Heart left ventricle (tissue), 16 donors: ENCODE measurements at regions not wholly inside any gene's neighbourhood (a gene's known extent, or its start where the extent isn't known, plus 50 kb on each side); places are given as distances from the start of the nearest gene placed in this dataset.

ENCODE experiments used
- ATAC-seq, 4 donors: fragments of 200-7000 bp; cut with Tn5 transposase; one replicate each; pipeline ENCODE4 v1.9.1; 2020 to 2022; ENCODE audit warnings: moderate library complexity in 4 of 4, mild to moderate bottlenecking in 3 of 4, moderate number of reproducible peaks in 1 of 4
- DNase-seq, 5 donors: peaks; one replicate each; pipeline ENCODE4 v3.0.0-alpha.2; 2020
- H3K27ac ChIP-seq, 12 donors: fragments of 200-600 bp; sonication (generic) in 4 of 12; one replicate each; pipeline versions ENCODE4 v1.5.0 to v1.8.0; 2016 to 2022; ENCODE audit warnings: mild to moderate bottlenecking in 2 of 12
- H3K27me3 ChIP-seq, 9 donors: fragments of 200-600 bp; sonication (generic) in 2 of 9; one replicate each; pipeline versions ENCODE4 v1.5.1 to v1.8.0; 2016 to 2022; ENCODE audit warnings: mild to moderate bottlenecking in 3 of 9
- H3K36me3 ChIP-seq, 9 donors: fragments of 200-600 bp; sonication (generic) in 2 of 9; one replicate each; pipeline versions ENCODE4 v1.5.0 to v1.8.0; 2018 to 2022; ENCODE audit warnings: mild to moderate bottlenecking in 2 of 9
- H3K4me1 ChIP-seq, 12 donors: fragments of 200-600 bp; sonication (generic) in 4 of 12; one replicate each; pipeline versions ENCODE4 v1.5.0 to v1.8.0; 2016 to 2022; ENCODE audit warnings: mild to moderate bottlenecking in 3 of 12
- H3K4me3 ChIP-seq, 12 donors: fragments of 200-600 bp; sonication (generic) in 4 of 12; one replicate each; pipeline versions ENCODE4 v1.5.0 to v1.8.0; 2017 to 2022; ENCODE audit warnings: mild to moderate bottlenecking in 9 of 12, moderate library complexity in 4 of 12
- H3K9me3 ChIP-seq, 12 donors: fragments of 200-600 bp; sonication (generic) in 4 of 12; one replicate each; pipeline versions ENCODE4 v1.5.0 to v1.8.0; 2016 to 2022; ENCODE audit warnings: mild to moderate bottlenecking in 1 of 12
- POLR2A ChIP-seq, 2 donors: fragments of 450-650 bp; IDR thresholded peaks; one replicate each; pipeline ENCODE4 v1.6.1; 2017; ENCODE audit warnings: antibody characterized with exemption in 2 of 2, mild to moderate bottlenecking in 2 of 2, moderate library complexity in 2 of 2
- WGBS, 4 donors: extraction: QIAGEN DNeasy Blood & Tissue Kit in 2 of 4; methylation state at CpG; one replicate each; pipeline versions ENCODE4 v1.1.5 to v1.1.7; 2013 to 2018; 5-methylcytosine and 5-hydroxymethylcytosine counted together
- intact Hi-C, 10 donors: fragments of 100-400 bp; cut with DNase I; formaldehyde crosslinking; loops; one replicate each; pipeline versions ENCODE4 v1.11.1 to v1.14.2; 2022
- TF ChIP-seq, protein P1 (sequence below), 12 donors: fragments of 200-600 bp; sonication (generic) in 4 of 12; IDR thresholded peaks; one replicate each; pipeline versions ENCODE4 v1.5.0 to v1.8.0; 2018 to 2022; ENCODE audit warnings: antibody characterized with exemption in 12 of 12, mild to moderate bottlenecking in 5 of 12
- donor health status: ischemic (EF 13 %, LVEDD 7.1; RV severe dilation, severe dysfunction).
- donor health status: healthy with polysubstance abuse.
- donor health status: DM: no; HTN: yes; CAD: no.
- donor health status: DM: no; HTN: no; CAD: no.
- donor health status: ischemic (EF 25% LVEDD 6.9; RV normal size, moderate dysfunction).
- donor health status: ischemic (EF 25% LVEDD 5.7; RV mildly dilated, moderate dysfunction).
- donor health status: healthy.
- donor health status: DM: yes; HTN: yes; CAD: no.
- donor health status: ischemic (EF 35%, LVEDD 5.7; RV mildly dilated, moderate dysfunction).
- donor health status: nonischemic (EF 11% LVEDD 7.7; RV severe dilation, severe dysfunction).
- donor health status: DM: yes; HTN: yes; CAD: no.
- donor health status: PGD.
- donor health status: ischemic (EF 29% LVEDD 5.4; RV normal size, mild dysfunction).
- donor health status: nonischemic (EF 23%, LVEDD 6.1; RV moderate dilation, normal function).

DNA sequence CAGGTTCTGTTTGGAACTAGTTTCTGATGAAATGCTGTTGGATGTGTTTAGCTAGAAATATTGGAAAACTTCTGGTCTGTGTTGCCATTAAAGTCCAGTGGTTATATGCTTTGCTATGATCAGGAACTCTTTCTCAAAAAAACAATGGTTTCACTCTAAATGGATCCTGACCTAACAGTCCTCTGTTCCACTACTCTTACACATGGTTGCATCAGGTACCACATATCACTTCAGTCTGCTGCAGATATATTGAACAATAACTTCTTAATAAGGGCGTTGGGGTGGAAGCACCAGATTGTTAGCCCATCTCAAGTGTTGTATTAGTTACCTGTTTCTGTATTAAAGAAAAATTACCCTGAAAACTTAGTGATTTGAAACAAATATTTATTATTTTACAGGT lies 676.6 kb upstream of the GCFC2 start:
- Histone ChIP-seq H3K4me1 (peaks cover 0 to 11% (median 0%) of the 10 kb centered on the region in 12 donors), H3K27ac (no peak overlapping the region), H3K27me3 (no peaks in the 10 kb centered on the region), H3K9me3 (no peaks in the 10 kb centered on the region), H3K36me3 (no peaks in the 10 kb centered on the region), H3K4me3 (no peak overlapping the region)
- no peak for TF ChIP-seq POLR2A (IDR thresholded peaks at IDR 0.05)
- TF ChIP-seq, protein P1, sequence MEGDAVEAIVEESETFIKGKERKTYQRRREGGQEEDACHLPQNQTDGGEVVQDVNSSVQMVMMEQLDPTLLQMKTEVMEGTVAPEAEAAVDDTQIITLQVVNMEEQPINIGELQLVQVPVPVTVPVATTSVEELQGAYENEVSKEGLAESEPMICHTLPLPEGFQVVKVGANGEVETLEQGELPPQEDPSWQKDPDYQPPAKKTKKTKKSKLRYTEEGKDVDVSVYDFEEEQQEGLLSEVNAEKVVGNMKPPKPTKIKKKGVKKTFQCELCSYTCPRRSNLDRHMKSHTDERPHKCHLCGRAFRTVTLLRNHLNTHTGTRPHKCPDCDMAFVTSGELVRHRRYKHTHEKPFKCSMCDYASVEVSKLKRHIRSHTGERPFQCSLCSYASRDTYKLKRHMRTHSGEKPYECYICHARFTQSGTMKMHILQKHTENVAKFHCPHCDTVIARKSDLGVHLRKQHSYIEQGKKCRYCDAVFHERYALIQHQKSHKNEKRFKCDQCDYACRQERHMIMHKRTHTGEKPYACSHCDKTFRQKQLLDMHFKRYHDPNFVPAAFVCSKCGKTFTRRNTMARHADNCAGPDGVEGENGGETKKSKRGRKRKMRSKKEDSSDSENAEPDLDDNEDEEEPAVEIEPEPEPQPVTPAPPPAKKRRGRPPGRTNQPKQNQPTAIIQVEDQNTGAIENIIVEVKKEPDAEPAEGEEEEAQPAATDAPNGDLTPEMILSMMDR (IDR thresholded peaks at IDR 0.05), result no peak
- ATAC-seq (no peak), DNase-seq (no peak)
- WGBS, 4 donors, result 73 to 91% (median 81%) methylated on average over 1 of the region's 1 CpG
- intact Hi-C loops, result no loop called here

DNA sequence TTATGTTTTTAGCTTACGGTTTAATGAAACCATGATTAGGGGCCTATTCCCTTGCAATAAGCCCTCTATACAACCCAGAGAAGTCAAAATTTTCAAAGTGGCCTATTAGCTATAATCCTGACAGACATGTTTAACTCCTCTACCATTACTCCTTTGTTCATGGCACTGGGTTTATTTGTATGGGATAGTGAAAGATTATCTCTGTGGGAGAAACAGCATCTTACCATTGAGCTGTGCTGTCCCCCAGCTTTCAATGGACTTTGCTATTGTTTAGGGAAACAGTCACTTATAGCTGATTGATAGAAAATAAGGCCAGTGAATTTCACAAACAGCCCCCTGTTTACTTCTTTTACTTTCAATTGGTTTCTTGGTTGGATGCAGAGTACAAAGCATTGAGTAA lies 675.2 kb upstream of the GCFC2 start:
- Histone ChIP-seq H3K27ac (no peak overlapping the region), H3K4me1 (peaks cover 0 to 7% (median 0%) of the 10 kb centered on the region in 12 donors), H3K36me3 (no peaks in the 10 kb centered on the region), H3K9me3 (no peaks in the 10 kb centered on the region), H3K4me3 (no peak overlapping the region), H3K27me3 (no peaks in the 10 kb centered on the region)
- intact Hi-C loops, result no loop called here
- TF ChIP-seq, protein P1 (IDR thresholded peaks at IDR 0.05), result no peak
- no peak for TF ChIP-seq POLR2A (IDR thresholded peaks at IDR 0.05)
- WGBS, 4 donors, result 90 to 99% (median 96%) methylated on average over 1 of the region's 1 CpG
- ATAC-seq (no peak), DNase-seq (no peak)

DNA sequence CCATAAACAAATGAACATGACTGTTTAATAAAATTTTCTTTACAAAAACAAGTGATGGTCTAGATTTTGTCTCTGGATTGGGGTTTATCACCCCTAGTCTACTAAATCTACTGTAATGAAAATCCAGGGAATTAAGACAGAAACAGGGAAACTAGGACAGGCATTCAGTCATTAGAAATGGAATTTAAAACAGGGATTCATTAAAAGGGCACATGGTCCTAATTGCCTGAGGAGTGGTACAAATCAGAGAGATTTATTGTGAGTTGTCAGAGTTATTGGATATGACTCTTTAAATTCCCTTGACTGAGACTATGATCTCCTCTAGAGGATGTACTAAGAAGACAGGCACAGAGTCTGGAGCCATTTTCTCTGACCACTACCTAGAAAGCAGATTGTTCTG lies 670.9 kb upstream of the GCFC2 start:
- no peaks in the 10 kb centered on the region for H3K27me3 ChIP-seq
- H3K9me3 ChIP-seq, result no peaks in the 10 kb centered on the region
- no peak for TF ChIP-seq POLR2A (IDR thresholded peaks at IDR 0.05)
- TF ChIP-seq, protein P1 (IDR thresholded peaks at IDR 0.05), result no peak
- H3K4me3 ChIP-seq, result no peak overlapping the region
- intact Hi-C loops, result no loop called here
- peaks cover 0 to 7% (median 0%) of the 10 kb centered on the region in 12 donors for H3K4me1 ChIP-seq
- H3K36me3 ChIP-seq, result no peaks in the 10 kb centered on the region
- DNase-seq, result no peak
- no peak overlapping the region for H3K27ac ChIP-seq
- no peak for ATAC-seq

DNA sequence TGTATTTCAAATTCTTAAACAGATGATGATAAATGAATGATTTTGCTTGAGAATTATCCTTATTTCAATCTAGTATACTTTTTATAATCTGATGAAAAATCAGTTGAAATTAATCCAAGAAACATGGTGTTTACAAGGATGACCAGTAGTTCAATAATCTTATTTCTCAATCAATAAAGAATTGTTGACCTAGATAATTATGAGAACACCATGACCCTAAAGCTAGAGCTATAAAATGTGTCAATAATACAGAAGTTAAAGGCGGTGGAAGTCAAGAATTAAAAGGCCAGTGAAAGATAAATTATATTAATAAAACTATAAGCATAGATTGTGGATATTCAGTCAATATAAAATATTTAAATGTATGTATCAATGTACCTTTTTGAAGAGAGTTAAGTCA lies 667.4 kb upstream of the GCFC2 start:
- ATAC-seq, result no peak

More for the DNA sequence above, 667.4 kb upstream of the GCFC2 start:
- H3K4me3 ChIP-seq, result no peak overlapping the region
- intact Hi-C loops, result no loop called here
- WGBS, 4 donors, result 82 to 93% (median 89%) methylated on average over 1 of the region's 1 CpG
- no peak for DNase-seq
- no peaks in the 10 kb centered on the region for H3K27me3 ChIP-seq
- no peak for TF ChIP-seq POLR2A (IDR thresholded peaks at IDR 0.05)
- TF ChIP-seq, protein P1 (IDR thresholded peaks at IDR 0.05), result no peak
- no peak overlapping the region for H3K27ac ChIP-seq
- H3K36me3 ChIP-seq, result no peaks in the 10 kb centered on the region
- H3K4me1 ChIP-seq, result peaks cover 0 to 7% (median 0%) of the 10 kb centered on the region in 12 donors
- H3K9me3 ChIP-seq, result no peaks in the 10 kb centered on the region
